Neuron (in vitro differentiated cells): ENCODE measurements at regions not wholly inside any gene's neighbourhood (a gene's known extent, or its start where the extent isn't known, plus 50 kb on each side); places are given as distances from the start of the nearest gene placed in this dataset.

Experiments
- H2AFZ ChIP-seq: one replicate; pipeline ENCODE4 v1.6.1; 2013; ENCODE audit warnings: low read depth, mild to moderate bottlenecking, inconsistent platforms, low read length, moderate library complexity
- H3K27me3 ChIP-seq: one replicate; pipeline ENCODE4 v1.6.1; 2013; ENCODE audit warnings: low read length; ENCODE audit not compliant: insufficient read depth
- H3K36me3 ChIP-seq: one replicate; pipeline ENCODE4 v1.6.1; 2013; ENCODE audit warnings: low read length; ENCODE audit not compliant: insufficient read depth
- H3K4me1 ChIP-seq: one replicate; pipeline ENCODE4 v1.6.1; 2013; ENCODE audit warnings: low read length; ENCODE audit not compliant: insufficient read depth
- H3K4me3 ChIP-seq: 2 replicates; pipeline ENCODE4 v1.5.1; 2013; ENCODE audit warnings: mild to moderate bottlenecking, low read length, moderate library complexity
- H3K9me3 ChIP-seq: one replicate; pipeline ENCODE4 v1.6.1; 2013; ENCODE audit warnings: low read length

DNA sequence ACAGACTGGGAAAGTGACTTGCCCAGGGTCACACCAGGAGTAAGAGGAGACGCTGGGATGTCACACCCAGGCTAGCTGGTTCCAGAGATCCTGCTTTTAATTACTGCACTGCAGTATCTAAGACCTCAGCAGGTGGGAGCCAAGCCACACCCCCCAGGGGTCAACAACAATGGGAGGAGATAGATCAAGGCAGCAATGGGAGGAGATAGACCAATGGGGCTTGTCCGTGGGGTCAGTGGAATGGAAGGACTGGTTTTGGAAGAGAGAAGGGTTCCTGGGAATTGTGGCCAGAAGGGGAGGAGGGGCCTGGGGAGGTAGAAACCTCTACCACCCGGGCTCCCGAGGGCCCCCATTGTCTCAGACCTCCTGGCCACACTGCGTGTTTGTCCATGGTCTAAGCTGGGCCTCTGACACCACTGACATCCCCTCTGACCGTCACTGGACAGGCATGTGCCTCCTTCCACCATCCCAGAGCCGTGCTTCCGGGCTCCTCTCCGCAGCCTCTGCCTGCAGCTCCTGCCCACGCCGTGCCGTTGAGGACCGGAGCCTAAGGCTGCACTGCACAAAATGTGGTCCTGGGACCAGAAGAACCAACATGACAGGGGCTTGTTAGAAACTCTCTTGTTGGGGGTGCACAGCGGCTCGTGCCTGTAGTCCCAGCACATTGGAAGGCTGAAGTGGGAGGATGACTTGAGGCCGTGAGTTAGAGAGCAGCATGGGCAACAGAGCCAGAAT lies 69.8 kb upstream of the RPH3AL start:
- Histone ChIP-seq H3K9me3 (no peaks in the 10 kb centered on the region), H3K4me1 (peaks cover 2% of the 10 kb centered on the region), H3K4me3 (no peak overlapping the region), H3K27me3 (no peaks in the 10 kb centered on the region), H3K36me3 (no peaks in the 10 kb centered on the region), H2AFZ (no peak overlapping the region)

DNA sequence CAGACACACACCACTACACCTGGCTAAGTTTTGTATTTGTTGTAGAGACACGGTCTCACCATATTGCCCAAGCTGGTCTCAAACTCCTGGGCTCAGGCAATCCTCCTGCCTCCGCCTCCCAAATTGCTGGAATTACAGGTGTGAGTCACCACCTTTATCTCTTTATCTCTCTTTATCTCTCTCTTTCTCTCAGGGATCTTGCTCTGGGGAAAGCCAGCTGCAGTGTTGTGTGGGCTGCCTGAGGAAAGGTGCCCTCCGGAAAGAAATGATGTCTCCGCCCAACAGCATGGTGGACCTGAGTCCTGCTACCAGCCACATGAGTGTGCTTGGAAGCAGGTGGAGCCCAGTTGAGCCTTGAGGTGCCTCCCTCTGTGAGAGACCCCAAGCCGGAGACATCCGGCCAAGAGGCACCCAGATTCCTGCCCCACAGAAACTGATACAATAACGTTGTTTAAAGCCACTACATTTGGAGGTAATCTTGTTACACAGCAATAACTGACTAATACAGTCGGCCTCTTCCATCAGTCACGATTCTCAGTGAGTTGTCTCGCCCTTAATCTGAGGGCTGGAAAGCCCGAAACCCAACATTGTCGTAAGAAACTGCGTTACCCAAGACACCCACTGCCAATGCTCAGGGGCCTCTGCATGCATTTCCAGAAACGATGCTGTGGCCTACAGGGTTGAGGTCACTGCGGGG lies 68.0 kb upstream of the RPH3AL start:
- Histone ChIP-seq H3K36me3 (no peaks in the 10 kb centered on the region), H3K4me3 (no peak overlapping the region), H3K27me3 (no peaks in the 10 kb centered on the region), H3K9me3 (no peaks in the 10 kb centered on the region), H2AFZ (no peak overlapping the region), H3K4me1 (no peaks in the 10 kb centered on the region)

DNA sequence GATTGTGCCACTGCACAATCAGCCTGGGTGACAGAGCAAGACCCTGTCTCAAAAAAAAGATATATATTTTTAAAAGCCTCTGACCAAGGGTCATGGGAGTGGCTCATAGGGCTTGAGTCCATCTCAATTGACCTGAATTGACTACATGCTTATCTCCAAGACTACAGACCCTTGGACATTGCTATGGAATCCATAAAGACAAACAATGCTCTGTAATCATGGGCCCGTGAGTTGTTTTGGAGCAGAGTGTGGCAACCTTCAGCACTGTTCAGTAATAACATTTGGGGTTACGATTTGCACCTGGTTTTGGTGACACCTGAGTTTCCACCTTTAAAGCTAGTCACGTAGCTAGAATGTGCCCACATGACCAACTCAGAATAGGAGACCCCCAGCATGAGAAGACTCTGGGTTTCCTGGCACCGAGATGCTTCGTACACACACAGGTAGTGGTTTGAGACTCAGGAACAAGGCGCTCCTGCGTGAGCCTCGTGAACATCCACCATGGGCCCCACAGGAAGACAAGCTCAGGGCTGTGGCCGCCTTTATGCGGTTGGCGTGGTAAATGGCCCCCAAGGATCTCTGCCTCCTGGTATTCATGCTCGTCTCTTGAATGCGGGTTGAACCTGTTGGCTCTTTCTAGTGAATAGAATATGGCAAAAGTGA lies 66.6 kb upstream of the RPH3AL start:
- no peaks in the 10 kb centered on the region for H3K9me3 ChIP-seq
- H3K4me3 ChIP-seq: no peak overlapping the region
- no peaks in the 10 kb centered on the region for H3K4me1 ChIP-seq
- H3K27me3 ChIP-seq: no peaks in the 10 kb centered on the region
- H3K36me3 ChIP-seq: no peaks in the 10 kb centered on the region
- H2AFZ ChIP-seq: no peak overlapping the region

DNA sequence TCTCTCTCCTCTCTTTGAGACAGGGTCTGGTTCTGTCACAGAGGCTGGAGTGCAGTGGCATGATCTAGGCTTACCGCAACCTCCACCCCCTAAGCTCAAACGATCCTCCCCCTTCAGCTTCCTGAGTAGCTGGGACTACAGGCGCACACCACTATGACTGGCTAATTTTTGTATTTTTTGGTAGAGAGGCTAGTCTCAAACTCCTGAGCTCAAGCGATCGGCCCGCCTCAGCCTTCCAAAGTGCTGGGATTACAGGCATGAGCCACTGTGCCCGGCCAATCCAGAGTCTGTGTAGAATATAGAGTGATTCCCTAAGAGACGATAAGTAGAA lies 65.8 kb upstream of the RPH3AL start:
- H3K4me1 ChIP-seq: no peaks in the 10 kb centered on the region
- H3K4me3 ChIP-seq: no peak overlapping the region
- H3K27me3 ChIP-seq: no peaks in the 10 kb centered on the region
- no peaks in the 10 kb centered on the region for H3K9me3 ChIP-seq
- H3K36me3 ChIP-seq: peaks cover 2% of the 10 kb centered on the region
- H2AFZ ChIP-seq: no peak overlapping the region

DNA sequence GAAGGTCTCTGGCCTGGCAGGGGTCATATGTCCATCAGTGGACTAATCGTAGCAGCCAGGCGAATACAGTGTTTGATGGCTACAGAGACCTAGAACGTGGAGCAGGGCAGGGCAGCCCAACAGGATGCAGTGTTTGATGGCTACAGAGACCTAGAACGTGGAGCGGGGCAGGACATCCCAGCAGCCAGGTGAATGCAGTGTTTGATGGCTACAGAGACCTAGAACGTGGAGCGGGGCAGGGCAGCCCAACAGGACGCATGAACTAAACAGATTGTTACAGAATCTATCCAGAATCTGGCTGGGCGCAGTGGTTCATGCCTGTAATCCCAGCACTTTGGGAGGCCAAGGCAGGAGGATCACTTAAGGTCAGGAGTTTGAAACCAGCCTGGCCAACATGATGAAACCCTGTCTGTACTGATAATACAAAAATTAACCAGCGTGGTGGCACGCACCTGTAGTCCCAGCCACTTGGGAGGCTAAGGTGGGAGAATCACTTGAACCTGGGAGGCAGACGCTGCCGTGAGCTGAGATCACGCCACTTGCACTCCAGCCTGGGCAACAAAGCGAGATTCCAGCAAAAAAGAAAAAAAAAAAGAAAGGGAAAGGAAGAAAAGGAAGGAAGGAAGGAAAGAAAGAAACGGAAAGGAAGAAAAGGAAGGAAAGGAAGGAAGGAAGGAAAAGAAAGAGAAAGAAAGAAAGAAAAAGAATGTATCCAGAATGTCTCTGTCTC lies 65.2 kb upstream of the RPH3AL start:
- peaks cover 2% of the 10 kb centered on the region for H3K36me3 ChIP-seq
- no peaks in the 10 kb centered on the region for H3K4me1 ChIP-seq
- no peaks in the 10 kb centered on the region for H3K27me3 ChIP-seq
- no peak overlapping the region for H2AFZ ChIP-seq
- H3K4me3 ChIP-seq: no peak overlapping the region
- H3K9me3 ChIP-seq: no peaks in the 10 kb centered on the region

DNA sequence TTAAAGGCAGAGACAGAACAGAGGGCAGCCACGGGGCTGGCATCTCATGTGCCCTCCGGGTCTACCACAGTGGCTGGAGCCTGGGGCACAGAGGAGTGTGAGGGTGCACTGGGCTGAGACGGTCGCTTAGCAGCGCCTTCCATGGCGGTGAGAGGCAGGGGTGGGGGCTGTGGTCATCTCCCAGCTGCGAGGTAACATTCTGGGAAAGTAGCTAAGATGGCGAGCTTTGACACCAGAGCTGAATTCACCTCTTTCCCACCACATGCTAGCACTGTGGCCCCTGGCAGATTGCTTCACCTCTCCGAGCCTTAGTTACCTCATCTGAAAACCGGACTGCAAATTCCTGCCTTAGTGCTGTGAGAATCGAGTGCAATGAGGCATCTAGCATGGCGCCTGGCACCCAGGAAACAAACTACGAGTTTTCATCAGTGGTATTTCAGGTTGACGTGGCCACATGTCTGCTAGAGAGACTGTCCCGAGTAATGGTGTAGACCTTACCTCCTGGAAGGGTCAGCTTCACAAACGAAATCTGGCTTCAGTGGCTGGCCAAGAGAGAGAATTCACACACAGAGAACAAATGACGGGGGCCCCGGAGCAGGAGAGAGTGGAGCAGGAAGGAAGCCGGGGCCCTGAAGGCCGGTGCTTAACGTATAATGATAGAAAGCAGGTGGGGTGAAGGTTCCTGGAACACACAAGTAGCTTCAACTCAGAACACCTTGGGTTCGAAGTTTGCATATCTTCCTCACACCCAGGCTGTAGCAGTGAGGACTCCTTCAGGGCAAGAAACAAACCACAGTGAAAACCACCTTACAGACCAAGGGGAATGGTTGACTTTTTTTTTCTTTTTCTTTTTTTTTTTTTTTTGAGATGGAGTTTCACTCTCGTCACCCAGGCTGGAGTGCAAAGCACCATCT lies 63.9 kb upstream of the RPH3AL start:
- Histone ChIP-seq H2AFZ (no peak overlapping the region), H3K4me3 (no peak overlapping the region), H3K36me3 (peaks cover 2% of the 10 kb centered on the region), H3K4me1 (peaks cover 7% of the 10 kb centered on the region), H3K9me3 (no peaks in the 10 kb centered on the region), H3K27me3 (no peaks in the 10 kb centered on the region)

DNA sequence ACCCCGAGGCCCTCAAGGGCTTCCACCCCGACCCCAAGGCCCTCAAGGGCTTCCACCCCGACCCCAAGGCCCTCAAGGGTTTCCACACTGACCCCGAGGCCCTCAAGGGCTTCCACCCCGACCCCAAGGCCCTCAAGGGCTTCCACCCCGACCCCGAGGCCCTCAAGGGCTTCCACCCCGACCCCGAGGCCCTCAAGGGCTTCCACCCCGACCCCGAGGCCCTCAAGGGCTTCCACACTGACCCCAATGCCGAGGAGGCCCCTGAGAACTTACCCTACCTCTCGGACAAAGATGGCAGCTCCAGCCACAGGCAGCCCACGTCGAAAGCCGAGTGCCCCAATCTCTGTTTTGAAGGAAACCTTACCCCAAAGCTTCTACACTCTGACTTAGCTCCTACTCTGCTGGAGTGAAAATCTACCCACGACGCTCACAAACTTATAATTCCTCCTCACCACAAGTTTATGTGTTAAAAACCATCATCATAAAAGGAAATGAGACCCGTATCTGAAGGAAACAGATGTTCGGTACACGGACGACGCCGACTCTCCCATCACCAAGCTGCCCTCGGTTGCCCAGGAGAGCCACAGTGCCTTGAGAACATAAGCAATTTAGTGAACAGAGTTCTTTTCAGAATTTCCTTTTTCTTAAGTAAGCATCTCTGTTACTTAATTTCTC lies 61.2 kb upstream of the RPH3AL start:
- Histone ChIP-seq H3K27me3 (no peaks in the 10 kb centered on the region), H3K9me3 (no peaks in the 10 kb centered on the region), H3K4me3 (no peak overlapping the region), H3K36me3 (peaks cover 2% of the 10 kb centered on the region), H3K4me1 (peaks cover 16% of the 10 kb centered on the region), H2AFZ (no peak overlapping the region)

DNA sequence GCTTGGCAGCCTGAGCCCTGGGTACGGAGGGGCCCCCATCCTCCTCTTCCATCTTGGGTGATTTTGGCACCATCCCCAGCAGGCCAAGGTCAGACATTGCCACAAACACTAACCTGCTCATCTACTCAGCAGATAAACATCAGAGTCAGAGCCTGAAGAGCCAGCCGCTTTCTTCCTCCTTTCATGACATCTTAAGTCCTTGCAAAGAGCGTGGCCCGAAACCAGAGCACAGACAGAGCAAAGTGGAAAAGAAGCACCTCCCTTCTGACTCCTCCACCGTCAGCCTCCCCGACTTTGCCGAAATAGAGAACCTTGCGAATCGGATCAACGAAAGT lies 60.4 kb upstream of the RPH3AL start:
- H2AFZ ChIP-seq: no peak overlapping the region
- H3K9me3 ChIP-seq: no peaks in the 10 kb centered on the region

DNA sequence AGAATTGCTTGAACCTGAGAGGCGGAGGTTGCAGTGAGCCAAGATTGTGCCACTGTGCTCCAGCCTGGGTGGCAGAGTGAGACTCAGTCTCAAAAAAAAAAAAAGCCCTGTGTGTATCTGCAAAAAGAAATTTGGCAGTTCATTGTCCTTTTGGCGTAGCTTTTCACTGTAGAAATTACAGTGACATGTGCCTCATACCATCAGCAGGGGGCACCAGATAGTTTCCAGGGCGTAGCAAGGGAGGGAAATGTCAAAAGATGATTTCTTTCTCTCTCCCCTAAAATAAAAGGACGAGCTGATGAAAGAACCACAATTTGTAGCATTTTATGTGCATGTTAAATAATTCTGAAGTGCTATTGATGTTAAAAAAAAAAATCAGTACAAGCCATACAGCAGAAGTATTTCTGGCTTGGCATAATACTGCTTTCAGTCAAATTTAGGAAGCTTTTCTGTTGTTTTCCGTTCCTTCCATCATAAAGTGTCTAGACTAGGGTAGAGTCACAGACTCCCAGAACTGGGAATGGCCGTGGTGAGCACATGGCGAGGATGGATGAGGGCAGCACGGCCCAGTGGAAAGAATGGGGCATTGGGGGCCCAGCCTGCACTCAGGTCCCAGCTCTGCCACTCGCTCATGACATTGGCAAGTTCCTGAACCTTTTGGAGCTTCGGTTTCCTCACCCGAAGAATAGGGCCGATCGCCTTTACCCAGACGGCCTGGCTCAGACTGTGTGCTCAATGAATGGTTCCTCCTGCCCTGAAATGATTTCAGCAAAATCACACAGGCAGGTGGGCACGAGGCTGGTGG lies 59.8 kb upstream of the RPH3AL start:
- H3K9me3 ChIP-seq: no peaks in the 10 kb centered on the region
- no peaks in the 10 kb centered on the region for H3K27me3 ChIP-seq
- peaks cover 16% of the 10 kb centered on the region for H3K4me1 ChIP-seq
- peaks cover 2% of the 10 kb centered on the region for H3K36me3 ChIP-seq
- H3K4me3 ChIP-seq: no peak overlapping the region
- H2AFZ ChIP-seq: no peak overlapping the region

More for the DNA sequence above, 60.4 kb upstream of the RPH3AL start:
- H3K36me3 ChIP-seq: peaks cover 2% of the 10 kb centered on the region
- H3K4me1 ChIP-seq: peaks cover 16% of the 10 kb centered on the region
- H3K27me3 ChIP-seq: no peaks in the 10 kb centered on the region
- H3K4me3 ChIP-seq: no peak overlapping the region

DNA sequence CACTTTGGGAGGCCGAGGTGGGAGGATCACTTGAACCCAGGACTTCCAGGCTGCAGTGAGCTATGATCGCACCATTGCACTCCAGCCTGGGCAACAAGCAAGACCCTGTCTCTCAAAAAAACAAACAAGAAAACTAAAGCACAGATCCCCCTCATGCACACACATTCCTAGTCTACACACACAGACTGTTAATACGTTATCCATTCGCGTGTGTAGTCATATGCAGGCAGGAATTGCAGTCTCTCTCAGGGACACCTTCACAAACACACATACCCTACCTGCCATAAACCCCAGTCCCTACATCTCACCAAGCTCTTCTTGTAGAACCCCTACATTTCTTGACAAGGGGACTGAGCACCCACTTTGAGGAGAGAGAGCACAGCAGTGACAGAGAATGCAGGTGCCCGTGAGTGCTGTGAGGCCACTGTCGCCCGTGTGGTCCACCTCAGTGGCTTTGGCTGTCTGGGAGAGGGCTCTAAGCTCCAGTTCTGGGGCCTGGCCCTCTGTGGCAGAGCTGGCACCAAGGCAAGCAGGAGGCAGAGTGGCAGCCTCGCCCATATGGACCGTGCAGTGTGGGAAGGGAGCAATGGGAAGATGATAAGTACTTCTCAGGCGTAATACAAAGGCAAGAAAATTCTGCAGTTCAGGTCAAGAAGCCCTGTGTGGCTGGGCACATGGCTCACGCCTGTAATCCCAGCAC lies 59.0 kb upstream of the RPH3AL start:
- Histone ChIP-seq H3K36me3 (peaks cover 2% of the 10 kb centered on the region), H3K4me3 (no peak overlapping the region)

More for the DNA sequence above, 59.0 kb upstream of the RPH3AL start:
- H2AFZ ChIP-seq: no peak overlapping the region
- H3K4me1 ChIP-seq: peaks cover 16% of the 10 kb centered on the region
- no peaks in the 10 kb centered on the region for H3K9me3 ChIP-seq
- no peaks in the 10 kb centered on the region for H3K27me3 ChIP-seq
